Endothelial cell of umbilical vein (primary cell): ENCODE measurements at regions not wholly inside any gene's neighbourhood (a gene's known extent, or its start where the extent isn't known, plus 50 kb on each side); places are given as distances from the start of the nearest gene placed in this dataset.

ENCODE experiments used
- CTCF ChIP-seq, 2 donors: IDR thresholded peaks; 1 replicate in 1 of 2; 2 replicates in 1 of 2; pipeline ENCODE4 v1.5.1; 2011; ENCODE audit warnings: low read length in 2 of 2, mild to moderate bottlenecking in 2 of 2, moderate library complexity in 2 of 2, control low read depth in 1 of 2, inconsistent platforms in 1 of 2, low read depth in 1 of 2; ENCODE audit not compliant: insufficient read depth in 1 of 2; ENCODE audit errors: extremely low read depth in 1 of 2
- MYC ChIP-seq: IDR thresholded peaks from one replicate; pipeline ENCODE4 v1.6.1; 2011; ENCODE audit warnings: mild to moderate bottlenecking, low read depth, low read length

- TF ChIP-seq CTCF (IDR thresholded peaks at IDR 0.05; ENCODE audit: extremely low read depth in 1 of 2, insufficient read depth in 1 of 2, low read depth in 1 of 2, low read length in 2 of 2) (no peak), MYC (no peak)
Observed at GRCh38 chr2:60003076-60003475, 550.4 kb downstream of the BCL11A start.
